SK-N-SH treated with all-trans-retinoic acid at 6 μM for 48 hours (cell line): ENCODE measurements at regions not wholly inside any gene's neighbourhood (a gene's known extent, or its start where the extent isn't known, plus 50 kb on each side); places are given as distances from the start of the nearest gene placed in this dataset.

ENCODE experiments used
- ESRRG ChIP-seq: fragments of 250-450 bp; sonication (Bioruptor Pico); IDR thresholded peaks from 2 replicates; pipeline ENCODE4 v1.6.1; 2021; ENCODE audit warnings: mild to moderate bottlenecking
- RARB ChIP-seq: fragments of 250-450 bp; sonication (Bioruptor Pico); IDR thresholded peaks from 2 replicates; pipeline ENCODE4 v1.8.0; 2021; ENCODE audit warnings: mild to moderate bottlenecking, moderate library complexity
- SNAI2 ChIP-seq: fragments of 250-450 bp; sonication (Bioruptor Pico); IDR thresholded peaks from 2 replicates; pipeline ENCODE4 v1.5.0; 2020; ENCODE audit warnings: mild to moderate bottlenecking, moderate library complexity
- TCF4 ChIP-seq: fragments of 250-450 bp; sonication (Bioruptor Pico); IDR thresholded peaks from 2 replicates; pipeline ENCODE4 v1.8.0; 2021; ENCODE audit warnings: mild to moderate bottlenecking, moderate library complexity, borderline replicate concordance
- ZFP30 ChIP-seq: fragments of 450-650 bp; formaldehyde crosslinking; IDR thresholded peaks from 2 replicates; pipeline ENCODE4 v1.5.0; 2022; ENCODE audit warnings: mild to moderate bottlenecking, moderate library complexity
- ZNF70 ChIP-seq: fragments of 450-650 bp; formaldehyde crosslinking; IDR thresholded peaks from 2 replicates; pipeline ENCODE4 v1.5.0; 2020; ENCODE audit warnings: mild to moderate bottlenecking, moderate library complexity

GRCh38 chrX:35557916-35558315 lies 240.2 kb upstream of the MAGEB16 start:
- TF ChIP-seq ESRRG (no peak), ZNF70 (CRISPR knock-in tag) (no peak), TCF4 (CRISPR knock-in tag) (no peak), SNAI2 (no peak), RARB (CRISPR knock-in tag) (no peak), ZFP30 (CRISPR knock-in tag) (no peak)
